HT1080 (cell line): ENCODE measurements at regions not wholly inside any gene's neighbourhood (a gene's known extent, or its start where the extent isn't known, plus 50 kb on each side); places are given as distances from the start of the nearest gene placed in this dataset.

ENCODE experiments used
- DNase-seq: peaks from one replicate; pipeline ENCODE4 v3.0.0-alpha.2; 2015; ENCODE audit warnings: low read depth

GRCh38 chr3:104445252-104445919, 921.3 kb upstream of the ALCAM start:
- DNase-seq: peak; percentile 85

DNA sequence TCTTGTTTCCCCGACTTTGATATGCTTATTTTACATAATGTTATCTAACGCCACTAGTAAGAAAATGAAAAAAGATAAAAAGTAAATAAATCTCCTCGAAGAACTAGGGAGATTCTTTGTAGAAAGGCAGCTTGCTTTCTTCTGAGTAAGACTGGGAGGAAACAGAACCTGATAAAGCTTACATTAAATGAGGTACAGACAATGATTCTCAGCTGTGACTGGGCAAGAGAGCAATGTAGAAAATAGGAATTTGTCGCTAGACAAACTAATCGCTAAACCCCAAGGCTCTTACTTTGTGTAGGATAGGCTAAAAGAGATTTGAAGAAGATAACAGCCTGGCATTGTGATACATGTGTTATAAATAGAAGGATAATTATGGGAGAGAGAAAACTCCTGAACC, 919.0 kb upstream of the ALCAM start:
- DNase-seq: no peak

DNA sequence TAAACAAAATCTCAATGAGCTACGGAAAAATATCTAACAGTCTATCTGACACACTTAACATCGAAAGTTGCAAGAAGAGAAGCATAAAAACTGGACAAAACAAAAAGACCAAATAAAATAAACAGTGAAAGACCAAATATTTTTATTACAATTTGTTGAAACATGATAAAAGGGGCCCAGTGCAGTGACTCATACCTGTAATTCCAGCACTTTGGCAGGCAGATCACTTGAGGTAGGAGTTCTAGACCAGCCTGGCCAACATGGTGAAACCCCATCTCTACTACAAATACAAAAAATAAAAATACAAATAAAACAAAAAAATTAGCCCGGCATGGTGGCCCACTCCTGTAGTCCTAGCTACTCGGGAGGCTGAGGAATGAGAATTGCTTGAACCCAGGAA, 914.0 kb upstream of the ALCAM start:
- no peak for DNase-seq

DNA sequence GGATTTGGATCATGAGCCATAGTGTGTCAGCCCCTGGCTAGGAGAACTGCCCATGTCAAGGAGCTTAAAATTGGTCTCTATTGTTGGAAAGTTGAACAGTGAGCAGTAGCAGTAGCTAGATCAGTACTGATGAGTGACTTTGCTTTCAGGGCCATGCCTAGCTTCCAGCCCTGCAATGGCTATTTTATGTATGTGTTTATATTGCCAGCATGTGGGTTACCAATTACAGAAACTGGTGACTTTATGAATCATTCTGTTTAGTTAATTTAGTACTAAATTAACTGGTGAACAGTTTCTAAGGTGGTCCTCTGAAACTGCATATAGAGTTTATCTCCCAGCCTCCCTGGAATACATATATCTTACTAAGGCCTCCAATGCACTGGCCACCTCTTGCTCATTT, 908.1 kb upstream of the ALCAM start:
- no peak for DNase-seq

DNA sequence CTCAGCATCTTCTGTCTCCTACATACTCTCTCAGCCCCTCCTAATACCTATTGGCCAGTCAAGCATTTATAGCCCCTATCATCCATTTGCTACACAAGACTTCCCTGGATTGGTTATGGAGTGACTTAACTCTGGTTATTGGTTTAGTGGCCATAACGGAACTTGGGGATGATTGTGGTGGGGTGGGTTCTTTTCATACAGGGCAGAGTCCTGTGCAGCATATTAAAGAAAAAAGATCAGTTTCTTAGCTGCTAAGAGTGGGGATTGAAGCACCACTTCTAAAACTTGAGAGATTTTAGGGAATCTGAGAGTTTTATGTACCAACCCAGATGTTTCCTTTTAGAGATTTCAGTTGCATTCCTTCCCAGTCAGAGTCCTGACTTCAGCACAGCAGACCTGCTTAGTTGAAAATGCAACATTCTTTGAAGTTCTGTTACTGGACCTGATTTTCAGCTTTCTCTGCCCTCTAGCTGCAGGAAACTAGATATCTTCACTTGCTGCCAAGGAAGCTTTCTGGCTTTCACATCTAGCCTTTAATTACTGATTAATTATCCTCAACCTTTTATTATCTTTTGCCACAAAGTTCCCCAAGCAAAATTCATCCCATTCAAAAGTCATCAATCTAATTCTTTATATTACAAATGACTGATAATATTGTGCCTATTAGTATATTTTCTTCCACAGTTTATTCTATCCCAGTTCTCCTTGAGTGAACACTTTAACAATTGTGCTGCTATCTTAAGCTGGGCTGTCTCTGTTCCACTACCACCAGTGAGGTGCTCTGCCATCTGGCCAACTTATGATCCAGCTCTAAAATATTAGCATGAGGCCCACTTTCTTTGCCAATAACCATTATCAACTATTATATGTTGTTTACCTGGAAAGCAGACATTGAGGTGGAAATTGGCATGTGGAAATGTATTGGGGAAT, 906.0 kb upstream of the ALCAM start:
- DNase-seq: peak; percentile 43

GRCh38 chr3:104461431-104461830, 905.3 kb upstream of the ALCAM start:
- no peak for DNase-seq

DNA sequence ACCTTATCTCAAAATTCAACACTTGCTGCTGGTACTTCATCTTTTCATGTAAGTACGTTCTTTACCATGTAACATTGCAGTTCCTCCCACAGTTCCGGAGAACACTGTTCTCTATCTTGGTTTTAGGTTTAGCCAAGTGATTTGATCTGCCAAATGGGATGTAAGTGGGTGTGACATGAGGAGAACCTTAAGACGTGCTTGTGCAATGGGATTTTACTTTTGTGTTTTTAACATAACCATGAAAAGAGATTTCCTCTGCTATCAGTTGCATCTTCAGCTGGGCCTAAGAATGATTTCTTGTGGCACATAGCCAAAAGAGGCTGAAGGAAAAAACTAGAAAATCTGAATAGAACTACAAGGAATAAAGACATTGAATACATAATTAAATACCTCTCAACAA, 894.5 kb upstream of the ALCAM start:
- DNase-seq: no peak

DNA sequence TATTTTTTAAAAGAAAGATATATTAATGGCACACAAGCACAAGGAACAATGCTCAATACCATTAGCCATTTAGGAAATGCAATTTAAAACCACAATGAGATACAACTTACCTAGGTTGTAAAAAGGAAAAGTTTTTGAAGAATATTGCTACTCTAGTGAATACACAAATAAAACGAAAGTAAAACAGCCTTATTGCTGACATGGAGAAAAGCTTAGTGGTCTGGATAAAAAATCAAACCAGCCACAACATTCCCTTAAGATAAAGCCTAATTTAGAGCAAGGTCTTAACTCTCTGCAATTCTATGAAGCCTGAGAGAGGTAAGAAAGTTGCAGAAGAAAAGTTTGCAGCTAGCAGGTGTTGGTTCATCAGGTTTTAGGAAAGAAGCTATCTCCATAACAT, 892.7 kb upstream of the ALCAM start:
- DNase-seq: no peak

- DNase-seq: no peak
Observed at GRCh38 chr3:104503022-104503421, 863.7 kb upstream of the ALCAM start.

DNA sequence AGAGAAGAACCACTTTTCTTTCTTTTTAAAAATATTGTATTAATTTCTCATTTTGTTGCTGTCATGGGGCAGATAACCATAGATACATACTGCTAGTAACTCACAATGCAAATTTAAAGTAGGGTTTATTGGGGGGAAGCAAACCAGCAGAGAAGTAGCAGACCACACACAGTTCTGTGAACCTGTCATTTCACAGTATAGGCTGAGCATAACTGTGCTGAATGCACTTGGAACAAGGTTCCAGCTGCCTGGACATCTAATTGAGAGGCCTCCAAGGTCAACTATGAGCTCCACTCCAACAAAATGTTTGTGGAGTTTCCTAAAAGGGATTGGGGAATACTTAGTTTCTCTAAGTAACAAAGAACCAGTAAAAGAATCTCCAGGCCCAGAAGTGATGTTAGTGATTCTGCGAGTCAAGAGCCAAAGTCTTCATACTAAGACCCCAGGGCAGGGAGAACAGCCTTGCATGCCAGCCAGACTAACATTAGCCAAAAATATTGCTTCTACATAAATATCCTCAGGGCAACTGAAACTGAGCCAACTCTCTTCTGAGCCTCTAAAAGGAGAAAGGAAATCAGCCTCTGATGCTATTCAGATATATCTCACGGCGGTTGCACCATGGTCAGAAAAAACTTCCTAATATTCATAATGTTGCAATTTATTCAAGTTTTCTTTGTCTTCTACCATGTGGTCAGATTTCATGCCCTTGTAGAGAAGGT, 856.4 kb upstream of the ALCAM start:
- DNase-seq: no peak

DNA sequence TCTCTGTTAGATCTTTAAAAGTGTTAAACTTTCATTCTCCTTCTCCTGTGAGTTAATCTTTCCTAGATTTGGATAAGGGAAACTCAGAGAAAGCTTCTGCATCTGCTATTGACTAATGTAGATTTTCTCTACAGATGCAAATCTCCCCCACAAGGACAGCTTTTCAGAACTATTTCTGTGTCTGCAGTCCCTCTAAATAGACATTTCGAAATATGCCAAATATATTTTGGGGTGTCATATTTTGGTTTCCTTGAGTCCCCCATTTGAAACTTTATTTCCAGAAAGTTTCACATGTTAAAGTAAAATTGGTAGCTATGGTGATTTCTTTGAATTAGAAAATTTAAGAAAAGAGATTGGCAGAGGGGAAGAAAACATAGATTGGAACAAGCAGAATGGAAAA, 852.3 kb upstream of the ALCAM start:
- no peak for DNase-seq

DNA sequence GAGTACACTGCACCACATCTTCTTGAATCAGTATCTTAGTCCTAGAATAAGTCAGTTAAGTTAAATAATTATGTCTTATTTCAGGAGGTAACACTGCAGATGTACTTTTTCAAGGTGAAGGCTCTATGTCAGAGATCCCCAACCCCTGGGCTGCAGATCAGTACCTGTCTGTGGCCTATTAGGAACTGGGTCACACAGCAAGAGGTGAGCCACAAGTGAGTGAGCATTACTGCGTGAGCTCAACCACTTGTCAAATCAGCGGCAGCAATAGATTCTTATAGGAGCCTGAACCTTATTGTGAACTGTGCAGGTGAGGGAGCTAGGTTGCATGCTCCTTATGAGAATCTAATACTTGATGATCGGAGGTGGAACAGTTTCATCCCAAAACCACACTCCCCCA, 851.9 kb upstream of the ALCAM start:
- DNase-seq: no peak

GRCh38 chr3:104519068-104519467, 847.6 kb upstream of the ALCAM start:
- DNase-seq: no peak

DNA sequence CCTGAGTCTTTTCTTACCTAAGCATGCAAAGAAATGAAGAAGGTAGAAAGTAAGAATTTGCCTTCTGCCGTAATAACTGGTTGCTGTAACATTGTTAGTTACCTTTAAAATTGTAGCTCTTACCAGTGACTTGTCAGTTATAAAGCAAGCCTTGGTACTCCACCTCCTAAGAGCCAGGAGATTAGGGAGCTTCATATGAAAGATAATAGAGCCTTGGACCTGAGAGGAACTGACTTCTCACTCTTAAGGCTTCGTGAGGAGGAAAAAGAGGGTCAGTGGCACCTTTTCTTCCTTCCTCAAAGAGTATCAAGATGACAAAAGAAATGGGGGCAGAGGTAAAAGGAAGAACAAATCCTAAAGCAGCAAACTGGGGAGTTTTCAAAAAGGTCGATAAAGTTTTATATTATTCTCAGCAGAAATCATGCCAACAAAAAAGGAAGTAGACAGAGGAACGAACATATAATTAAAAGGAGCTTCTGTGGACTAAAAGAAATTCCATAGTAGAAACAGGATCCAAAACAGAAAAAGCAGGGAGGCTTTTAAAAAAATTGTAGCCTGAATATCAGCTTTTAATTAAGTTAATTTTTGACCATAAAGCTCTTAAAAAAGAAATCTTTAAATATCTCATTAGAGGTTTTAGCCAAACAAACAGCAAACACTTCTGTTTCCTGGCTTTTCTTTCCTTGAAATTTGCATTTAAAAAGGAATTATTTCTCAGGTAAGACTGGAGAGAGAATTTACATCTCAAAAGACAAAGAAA, 847.1 kb upstream of the ALCAM start:
- no peak for DNase-seq

DNA sequence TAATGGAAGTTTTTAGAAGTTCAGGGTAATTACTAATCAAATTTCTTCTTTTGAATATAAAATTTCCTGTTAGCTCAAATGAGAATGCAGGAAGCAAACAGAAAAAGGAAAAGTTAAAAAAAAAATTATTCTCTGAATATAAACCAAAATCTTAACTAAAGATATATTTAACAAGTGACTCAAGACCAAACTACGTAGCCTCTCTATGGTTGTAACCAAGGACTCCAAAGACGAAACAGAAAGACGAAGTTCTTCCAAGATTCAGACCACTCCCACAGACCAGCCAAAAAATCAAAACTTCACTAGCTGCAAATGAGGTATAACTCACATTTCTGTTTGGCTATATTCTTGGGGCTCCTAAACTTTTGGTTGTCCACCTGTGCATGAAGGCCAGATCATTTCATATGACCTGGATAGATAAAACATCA, 846.5 kb upstream of the ALCAM start:
- DNase-seq: no peak

DNA sequence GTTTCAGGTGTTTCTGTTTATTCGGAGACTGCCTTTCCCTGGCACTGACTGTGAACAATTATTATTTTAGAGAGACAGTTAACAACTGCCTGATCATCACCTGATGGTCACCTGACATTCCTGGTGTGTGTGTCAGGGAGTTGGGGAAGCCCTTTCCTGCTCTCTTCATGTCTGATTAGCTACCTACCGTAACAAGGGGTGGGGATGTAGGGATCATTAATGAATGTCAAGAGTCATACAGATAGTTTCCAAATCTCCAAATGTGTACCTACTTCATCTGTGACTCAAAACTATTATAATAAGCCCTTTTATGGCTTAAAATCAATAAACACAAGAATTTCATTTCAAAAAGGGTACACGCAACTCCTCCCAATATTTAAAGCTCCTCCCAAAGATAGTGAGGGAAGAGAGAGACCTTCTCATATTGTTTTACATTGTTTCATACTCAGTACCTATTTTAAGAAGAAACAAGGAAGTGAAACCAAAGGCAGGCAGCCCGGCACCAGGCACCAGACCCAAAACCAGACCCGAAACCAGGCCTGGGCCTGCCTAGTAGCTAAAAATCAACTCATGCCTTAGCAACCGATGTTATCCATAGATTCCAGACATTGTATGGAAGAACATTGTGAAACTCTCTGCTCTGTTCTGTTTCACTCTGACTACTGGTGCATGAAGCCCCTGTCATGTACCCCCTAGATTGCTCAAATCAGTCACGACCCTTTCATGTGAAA, 844.9 kb upstream of the ALCAM start:
- no peak for DNase-seq

DNA sequence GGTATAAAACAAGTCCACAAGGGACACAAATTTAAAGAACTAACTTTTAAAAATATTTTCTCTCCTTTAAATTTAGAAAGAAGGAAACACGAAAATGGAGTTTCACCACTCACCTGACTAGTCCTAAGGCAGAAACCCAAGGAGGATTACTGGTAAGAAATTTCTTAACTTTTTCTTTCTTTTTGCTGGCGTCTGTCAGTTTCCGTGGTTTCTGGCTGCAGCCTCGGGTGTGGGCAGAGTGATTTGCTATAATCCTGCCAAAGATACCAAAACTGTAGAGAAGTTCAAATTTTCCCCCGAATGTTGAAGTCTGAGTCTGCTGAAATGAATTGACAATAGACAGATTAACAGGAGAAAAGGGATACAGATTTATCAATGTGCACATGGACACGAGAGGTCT, 843.6 kb upstream of the ALCAM start:
- no peak for DNase-seq

DNA sequence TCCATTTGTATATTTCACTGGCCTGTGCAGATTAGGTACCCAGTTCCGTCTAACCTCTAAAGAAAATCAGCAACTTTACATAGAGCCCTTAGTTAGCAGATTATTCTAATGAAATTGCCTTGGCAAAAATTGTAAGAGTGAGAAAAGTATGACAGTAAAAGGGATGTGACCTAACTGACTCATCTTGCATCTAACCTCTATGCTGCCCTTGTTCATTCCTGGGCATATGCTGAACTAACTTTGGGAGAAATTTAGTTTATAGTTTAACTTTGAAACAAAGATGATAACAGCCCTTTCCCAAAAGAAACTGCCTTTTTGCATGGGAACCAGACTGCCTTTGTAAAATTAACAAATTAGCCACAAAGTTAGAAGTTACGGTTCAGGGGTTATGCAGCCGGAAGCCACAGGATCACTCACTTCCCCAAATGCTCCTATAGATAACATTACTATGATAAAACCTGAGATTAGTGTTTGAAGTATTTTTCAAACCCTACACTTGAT, 839.8 kb upstream of the ALCAM start:
- no peak for DNase-seq

- DNase-seq: no peak
Observed at GRCh38 chr3:104530934-104531333, 835.8 kb upstream of the ALCAM start.

DNA sequence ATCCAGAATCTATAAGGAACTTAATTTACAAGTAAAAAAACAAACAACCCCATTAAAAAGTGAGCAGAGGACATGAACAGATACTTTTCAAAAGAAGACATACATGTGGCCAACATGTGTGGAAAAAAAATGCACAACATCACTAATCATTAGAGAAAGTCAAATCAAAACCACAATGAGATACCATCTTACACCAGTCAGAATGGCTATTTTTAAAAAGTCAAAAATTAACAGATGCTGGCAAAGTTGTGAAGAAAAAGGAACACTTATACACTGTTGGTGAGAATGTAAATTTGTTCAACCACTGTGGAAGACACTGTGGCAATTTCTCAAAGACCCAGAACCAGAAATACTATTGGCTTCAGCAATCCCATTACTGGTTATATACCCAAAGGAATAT, 830.0 kb upstream of the ALCAM start:
- no peak for DNase-seq

GRCh38 chr3:104537323-104537722, 829.4 kb upstream of the ALCAM start:
- no peak for DNase-seq
